Hepatocyte (in vitro differentiated cells): ENCODE measurements at regions not wholly inside any gene's neighbourhood (a gene's known extent, or its start where the extent isn't known, plus 50 kb on each side); places are given as distances from the start of the nearest gene placed in this dataset.

ENCODE experiments used
- DNase-seq: peaks from one replicate; pipeline ENCODE4 v3.0.0-alpha.2; 2016; ENCODE audit warnings: low spot score
- H2AFZ ChIP-seq: fragments of 200-600 bp; sonication (generic); 2 replicates; pipeline ENCODE4 v1.6.0; 2016; ENCODE audit warnings: antibody characterized with exemption, mild to moderate bottlenecking
- H3K27ac ChIP-seq: fragments of 200-600 bp; sonication (generic); 2 replicates; pipeline ENCODE4 v1.5.1; 2016; ENCODE audit warnings: mild to moderate bottlenecking
- H3K27me3 ChIP-seq: fragments of 200-600 bp; sonication (generic); 2 replicates; pipeline ENCODE4 v1.6.1; 2016
- H3K36me3 ChIP-seq: fragments of 200-600 bp; sonication (generic); replicated peaks from 2 replicates; pipeline ENCODE4 v1.5.1; 2016; ENCODE audit warnings: low read depth; ENCODE audit not compliant: insufficient read depth
- H3K4me1 ChIP-seq: fragments of 200-600 bp; sonication (generic); 2 replicates; pipeline ENCODE4 v1.5.1; 2016; ENCODE audit warnings: mild to moderate bottlenecking, moderate library complexity; ENCODE audit not compliant: insufficient read depth
- H3K4me2 ChIP-seq: fragments of 200-600 bp; sonication (generic); 2 replicates; pipeline ENCODE4 v1.6.0; 2016
- H3K4me3 ChIP-seq: fragments of 200-600 bp; sonication (generic); 2 replicates; pipeline ENCODE4 v1.5.1; 2016; ENCODE audit warnings: mild to moderate bottlenecking
- H3K79me2 ChIP-seq: fragments of 200-600 bp; sonication (generic); 2 replicates; pipeline ENCODE4 v1.6.0; 2017; ENCODE audit warnings: mild to moderate bottlenecking
- H3K9me2 ChIP-seq: fragments of 200-600 bp; sonication (generic); replicated peaks from 2 replicates; pipeline ENCODE4 v1.6.0; 2017; ENCODE audit warnings: mild to moderate bottlenecking; ENCODE audit not compliant: insufficient read depth
- H3K9me3 ChIP-seq: fragments of 200-600 bp; sonication (generic); 2 replicates; pipeline ENCODE4 v1.5.1; 2016; ENCODE audit warnings: low read depth, mild to moderate bottlenecking
- H4K20me1 ChIP-seq: fragments of 200-600 bp; sonication (generic); 2 replicates; pipeline ENCODE4 v1.6.0; 2016; ENCODE audit warnings: mild to moderate bottlenecking; ENCODE audit not compliant: insufficient read depth, poor library complexity, severe bottlenecking
- EZH2 ChIP-seq: fragments of 200-600 bp; sonication (generic); IDR thresholded peaks from 2 replicates; pipeline ENCODE4 v1.6.1; 2016; ENCODE audit warnings: antibody characterized with exemption, mild to moderate bottlenecking, borderline replicate concordance
- EZH2phosphoT487 ChIP-seq: fragments of 200-600 bp; sonication (generic); IDR thresholded peaks from one replicate; pipeline ENCODE4 v1.6.1; 2018; ENCODE audit warnings: antibody characterized with exemption, mild to moderate bottlenecking, low read depth, moderate library complexity; ENCODE audit not compliant: unreplicated experiment, severe bottlenecking
- WGBS: methylation state at CpG from one replicate; pipeline ENCODE4 v1.1.6; 2016; ENCODE audit warnings: low lambda C conversion rate; ENCODE audit errors: missing lambda C conversion rate; 5-methylcytosine and 5-hydroxymethylcytosine counted together
- TF ChIP-seq, protein P1 (sequence below): fragments of 200-600 bp; sonication (generic); IDR thresholded peaks from 2 replicates; pipeline ENCODE4 v1.5.1; 2016; ENCODE audit warnings: antibody characterized with exemption, mild to moderate bottlenecking; ENCODE audit not compliant: poor library complexity

DNA sequence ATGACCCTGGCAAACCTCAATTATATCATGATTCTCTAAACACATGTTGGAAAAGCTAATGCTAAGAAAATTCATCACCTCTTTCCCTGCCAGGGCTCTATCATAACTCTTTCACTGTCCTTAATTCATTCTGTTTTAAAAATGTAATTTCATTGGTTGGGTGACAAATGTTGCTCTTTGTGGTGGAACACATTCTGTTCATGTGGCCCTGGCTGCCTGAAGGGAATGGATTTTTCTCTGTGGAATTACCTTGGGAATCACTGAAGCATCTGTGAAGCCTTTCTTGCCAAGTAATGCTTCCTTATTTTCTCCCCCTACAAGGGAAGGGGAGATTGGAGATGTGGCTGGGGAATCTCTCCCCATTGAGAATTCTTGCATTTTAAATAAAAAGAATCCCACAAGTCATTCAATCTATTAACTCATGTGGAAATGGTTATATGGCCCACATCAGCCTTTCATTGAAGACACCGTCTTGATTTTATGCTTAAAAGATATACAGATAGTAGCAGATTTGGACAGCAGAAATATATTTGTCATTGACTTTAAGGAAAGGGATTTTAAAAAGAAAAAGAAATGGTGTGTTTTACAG, 201.8 kb upstream of the NMUR2 start:
- DNase-seq: no peak
- WGBS: 93% methylated on average over 1 of the region's 1 CpG
- H3K4me3 ChIP-seq: no peak overlapping the region
- H2AFZ ChIP-seq: no peak overlapping the region
- no peaks in the 10 kb centered on the region for H3K27me3 ChIP-seq
- no peaks in the 10 kb centered on the region for H3K79me2 ChIP-seq
- no peaks in the 10 kb centered on the region for H3K9me3 ChIP-seq
- no peak overlapping the region for H3K27ac ChIP-seq
- H3K4me2 ChIP-seq: no peak overlapping the region
- H3K4me1 ChIP-seq: no peaks in the 10 kb centered on the region
- no peaks in the 10 kb centered on the region for H4K20me1 ChIP-seq
- no peaks in the 10 kb centered on the region for H3K9me2 ChIP-seq
- no peaks in the 10 kb centered on the region for H3K36me3 ChIP-seq
- no peak for TF ChIP-seq EZH2phosphoT487
- TF ChIP-seq EZH2: no peak
- TF ChIP-seq, protein P1, sequence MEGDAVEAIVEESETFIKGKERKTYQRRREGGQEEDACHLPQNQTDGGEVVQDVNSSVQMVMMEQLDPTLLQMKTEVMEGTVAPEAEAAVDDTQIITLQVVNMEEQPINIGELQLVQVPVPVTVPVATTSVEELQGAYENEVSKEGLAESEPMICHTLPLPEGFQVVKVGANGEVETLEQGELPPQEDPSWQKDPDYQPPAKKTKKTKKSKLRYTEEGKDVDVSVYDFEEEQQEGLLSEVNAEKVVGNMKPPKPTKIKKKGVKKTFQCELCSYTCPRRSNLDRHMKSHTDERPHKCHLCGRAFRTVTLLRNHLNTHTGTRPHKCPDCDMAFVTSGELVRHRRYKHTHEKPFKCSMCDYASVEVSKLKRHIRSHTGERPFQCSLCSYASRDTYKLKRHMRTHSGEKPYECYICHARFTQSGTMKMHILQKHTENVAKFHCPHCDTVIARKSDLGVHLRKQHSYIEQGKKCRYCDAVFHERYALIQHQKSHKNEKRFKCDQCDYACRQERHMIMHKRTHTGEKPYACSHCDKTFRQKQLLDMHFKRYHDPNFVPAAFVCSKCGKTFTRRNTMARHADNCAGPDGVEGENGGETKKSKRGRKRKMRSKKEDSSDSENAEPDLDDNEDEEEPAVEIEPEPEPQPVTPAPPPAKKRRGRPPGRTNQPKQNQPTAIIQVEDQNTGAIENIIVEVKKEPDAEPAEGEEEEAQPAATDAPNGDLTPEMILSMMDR: no peak

DNA sequence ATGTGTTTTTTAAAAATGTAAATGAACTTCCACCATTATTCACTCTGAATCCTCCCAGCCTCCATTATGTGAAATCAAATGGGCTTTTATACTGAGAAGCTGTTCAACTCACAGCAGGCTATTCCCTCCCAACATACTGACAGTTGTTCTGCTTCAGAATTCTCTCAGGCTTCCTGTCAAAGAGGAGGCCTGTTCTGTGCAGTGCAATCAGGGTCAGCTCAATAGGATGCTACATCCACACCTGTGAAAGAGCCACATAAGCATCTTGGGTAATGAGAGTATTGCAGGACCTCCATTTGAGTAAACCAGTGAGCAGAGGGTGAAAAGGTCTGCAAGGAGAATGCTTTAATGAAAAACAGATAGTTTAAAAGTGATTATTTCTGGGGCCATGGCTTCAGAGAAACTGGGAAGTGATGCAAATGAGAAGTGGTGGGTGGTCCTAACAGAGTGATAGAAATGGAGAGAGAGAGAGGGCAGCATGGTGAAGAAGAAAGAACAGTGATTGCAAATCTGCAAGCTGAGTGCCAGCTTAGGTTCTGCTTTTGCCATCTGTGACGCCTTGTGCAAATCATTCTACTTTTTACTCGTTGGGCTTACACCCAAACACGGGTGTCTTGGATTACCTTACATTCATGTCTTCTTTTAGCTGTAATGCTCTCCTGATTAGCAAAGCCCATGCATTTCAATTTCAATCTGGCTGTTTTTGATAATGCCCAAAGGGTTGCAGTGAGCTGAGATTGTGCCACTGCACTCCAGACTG, 202.5 kb upstream of the NMUR2 start:
- Histone ChIP-seq H4K20me1 (no peaks in the 10 kb centered on the region), H3K9me2 (no peaks in the 10 kb centered on the region), H3K9me3 (no peaks in the 10 kb centered on the region), H3K79me2 (no peaks in the 10 kb centered on the region), H3K36me3 (no peaks in the 10 kb centered on the region), H3K4me1 (no peaks in the 10 kb centered on the region), H3K27me3 (no peaks in the 10 kb centered on the region), H3K27ac (no peak overlapping the region), H3K4me2 (no peak overlapping the region), H2AFZ (no peak overlapping the region), H3K4me3 (no peak overlapping the region)
- DNase-seq: no peak
- no peak for TF ChIP-seq EZH2phosphoT487
- no peak for TF ChIP-seq EZH2
- TF ChIP-seq, protein P1: no peak
- 88% methylated on average over 3 of the region's 3 CpGs for WGBS

DNA sequence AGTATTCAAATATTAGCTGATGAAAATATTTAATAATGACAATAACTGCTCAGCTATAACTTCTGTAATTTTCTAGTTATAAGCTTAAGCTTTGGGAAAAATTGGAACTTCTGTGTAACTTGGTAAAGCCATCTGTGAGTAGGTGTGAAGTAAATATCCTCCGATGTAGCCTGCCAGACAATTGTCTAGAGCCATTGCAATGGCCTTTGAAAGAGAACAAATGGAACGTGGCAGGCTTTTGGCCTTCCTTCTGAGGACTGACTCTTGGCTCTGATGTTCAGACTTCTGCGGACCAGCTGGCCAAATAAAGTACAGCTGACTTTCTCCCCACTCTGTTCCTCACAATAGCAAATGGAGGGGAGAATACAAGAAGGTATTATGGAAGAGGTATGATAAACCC, 203.4 kb upstream of the NMUR2 start:
- Histone ChIP-seq H3K27ac (no peak overlapping the region), H3K4me3 (no peak overlapping the region), H3K27me3 (no peaks in the 10 kb centered on the region), H3K9me2 (no peaks in the 10 kb centered on the region), H3K79me2 (no peaks in the 10 kb centered on the region), H2AFZ (no peak overlapping the region), H3K36me3 (no peaks in the 10 kb centered on the region), H4K20me1 (no peaks in the 10 kb centered on the region), H3K4me1 (no peaks in the 10 kb centered on the region), H3K9me3 (no peaks in the 10 kb centered on the region), H3K4me2 (no peak overlapping the region)
- WGBS: 60% methylated on average over 3 of the region's 3 CpGs
- TF ChIP-seq, protein P1: no peak
- TF ChIP-seq EZH2 (no peak), EZH2phosphoT487 (no peak)
- DNase-seq: no peak
